ENCODE measurements at regions not wholly inside any gene's neighbourhood (a gene's known extent, or its start where the extent isn't known, plus 50 kb on each side); places are given as distances from the start of the nearest gene placed in this dataset.

DNA sequence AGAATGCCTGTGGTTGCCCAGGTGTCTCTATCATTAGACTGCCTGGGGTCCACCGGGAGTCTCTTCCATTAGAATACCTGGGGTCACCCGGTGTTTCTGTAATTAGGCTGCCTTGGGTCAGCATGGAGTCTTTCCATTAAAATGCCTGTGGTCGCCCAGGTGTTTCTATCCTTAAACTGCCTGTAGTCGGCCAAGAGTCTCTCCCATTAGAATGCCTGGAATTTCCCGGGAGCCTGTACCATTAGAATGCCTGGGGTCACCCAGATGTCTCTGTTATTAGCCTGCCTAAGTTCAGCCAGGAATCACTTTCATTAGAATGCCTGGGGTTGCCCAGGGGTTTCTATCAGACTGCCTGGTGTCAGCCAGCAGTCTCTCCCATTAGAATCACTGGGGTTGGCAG, 1492.8 kb downstream of the UQCRFS1 start:
- TF ChIP-seq CEBPB (IDR thresholded peaks at IDR 0.05) = peak; percentile 31; the same call in 1 of the 2 replicates
- no peak for TF ChIP-seq ZBTB7A (IDR thresholded peaks at IDR 0.05; ENCODE audit: low read depth)
- peak; percentile 95 for TF ChIP-seq TEAD4 (IDR thresholded peaks at IDR 0.05)
- TF ChIP-seq TCF12 (IDR thresholded peaks at IDR 0.05; ENCODE audit: low read depth) = peak; percentile 99
- no peak for TF ChIP-seq TAF1 (IDR thresholded peaks at IDR 0.05; ENCODE audit: low read depth)
- TF ChIP-seq EP300 (IDR thresholded peaks at IDR 0.05; ENCODE audit: borderline replicate concordance) = peak; percentile 93
- TF ChIP-seq FOXM1 (IDR thresholded peaks at IDR 0.05; ENCODE audit: borderline replicate concordance, low read depth) = peak; percentile 93
- peak; percentile 1; the same call in 1 of the 2 replicates for TF ChIP-seq RAD21 (IDR thresholded peaks at IDR 0.05; ENCODE audit: low read depth)
- TF ChIP-seq NFIC (IDR thresholded peaks at IDR 0.05) = peak; percentile 86

DNA sequence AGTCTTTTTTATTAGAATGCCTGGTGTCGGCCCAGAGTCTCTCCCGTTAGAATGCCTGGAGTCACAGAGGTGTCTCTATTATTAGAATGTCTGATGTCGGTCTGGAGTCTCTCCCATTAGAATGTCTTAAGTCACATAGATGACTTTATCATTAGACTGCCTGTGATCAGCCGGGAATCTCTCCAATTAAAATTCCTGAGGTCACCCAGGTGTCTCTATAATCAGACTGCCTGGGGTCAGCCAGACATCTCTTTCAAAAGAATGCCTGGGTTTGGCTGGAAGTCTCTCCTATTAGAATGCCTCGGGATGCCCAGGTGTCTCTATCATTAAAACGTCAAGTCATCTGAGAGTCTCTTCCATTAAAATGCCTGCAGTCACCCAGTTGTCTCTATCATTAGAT, 1493.9 kb downstream of the UQCRFS1 start:
- TF ChIP-seq EP300 (IDR thresholded peaks at IDR 0.05; ENCODE audit: borderline replicate concordance) (peak; percentile 59; the same call in 1 of the 2 replicates), TEAD4 (IDR thresholded peaks at IDR 0.05) (peak; percentile 44), TCF12 (IDR thresholded peaks at IDR 0.05; ENCODE audit: low read depth) (peak; percentile 76), NFIC (IDR thresholded peaks at IDR 0.05) (no peak), TAF1 (IDR thresholded peaks at IDR 0.05; ENCODE audit: low read depth) (no peak)

DNA sequence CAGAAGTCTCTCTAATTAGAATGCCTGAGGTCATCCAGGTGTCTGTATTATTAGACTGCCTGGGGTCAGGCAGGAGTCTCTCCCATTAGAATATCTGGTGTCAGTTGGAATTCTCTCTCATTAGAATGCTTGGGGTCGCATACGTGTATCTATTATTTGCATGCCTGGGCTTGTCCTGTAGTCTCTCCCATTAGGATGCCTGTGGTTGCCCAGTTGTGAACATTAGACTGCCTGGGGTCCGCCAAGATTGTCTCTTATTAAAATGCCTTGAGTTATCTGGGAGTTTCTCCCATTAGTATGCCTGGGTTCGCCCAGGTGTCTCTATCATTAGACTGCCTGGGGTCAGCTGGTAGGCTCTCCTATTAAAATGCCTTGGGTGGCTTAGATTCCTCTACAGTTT, 1494.7 kb downstream of the UQCRFS1 start:
- TF ChIP-seq TAF1 (IDR thresholded peaks at IDR 0.05; ENCODE audit: low read depth) = no peak
- TF ChIP-seq, protein P1, sequence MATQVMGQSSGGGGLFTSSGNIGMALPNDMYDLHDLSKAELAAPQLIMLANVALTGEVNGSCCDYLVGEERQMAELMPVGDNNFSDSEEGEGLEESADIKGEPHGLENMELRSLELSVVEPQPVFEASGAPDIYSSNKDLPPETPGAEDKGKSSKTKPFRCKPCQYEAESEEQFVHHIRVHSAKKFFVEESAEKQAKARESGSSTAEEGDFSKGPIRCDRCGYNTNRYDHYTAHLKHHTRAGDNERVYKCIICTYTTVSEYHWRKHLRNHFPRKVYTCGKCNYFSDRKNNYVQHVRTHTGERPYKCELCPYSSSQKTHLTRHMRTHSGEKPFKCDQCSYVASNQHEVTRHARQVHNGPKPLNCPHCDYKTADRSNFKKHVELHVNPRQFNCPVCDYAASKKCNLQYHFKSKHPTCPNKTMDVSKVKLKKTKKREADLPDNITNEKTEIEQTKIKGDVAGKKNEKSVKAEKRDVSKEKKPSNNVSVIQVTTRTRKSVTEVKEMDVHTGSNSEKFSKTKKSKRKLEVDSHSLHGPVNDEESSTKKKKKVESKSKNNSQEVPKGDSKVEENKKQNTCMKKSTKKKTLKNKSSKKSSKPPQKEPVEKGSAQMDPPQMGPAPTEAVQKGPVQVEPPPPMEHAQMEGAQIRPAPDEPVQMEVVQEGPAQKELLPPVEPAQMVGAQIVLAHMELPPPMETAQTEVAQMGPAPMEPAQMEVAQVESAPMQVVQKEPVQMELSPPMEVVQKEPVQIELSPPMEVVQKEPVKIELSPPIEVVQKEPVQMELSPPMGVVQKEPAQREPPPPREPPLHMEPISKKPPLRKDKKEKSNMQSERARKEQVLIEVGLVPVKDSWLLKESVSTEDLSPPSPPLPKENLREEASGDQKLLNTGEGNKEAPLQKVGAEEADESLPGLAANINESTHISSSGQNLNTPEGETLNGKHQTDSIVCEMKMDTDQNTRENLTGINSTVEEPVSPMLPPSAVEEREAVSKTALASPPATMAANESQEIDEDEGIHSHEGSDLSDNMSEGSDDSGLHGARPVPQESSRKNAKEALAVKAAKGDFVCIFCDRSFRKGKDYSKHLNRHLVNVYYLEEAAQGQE (IDR thresholded peaks at IDR 0.05; ENCODE audit: low read depth) = no peak
- peak; percentile 7; the same call in 1 of the 2 replicates for TF ChIP-seq TCF12 (IDR thresholded peaks at IDR 0.05; ENCODE audit: low read depth)
- TF ChIP-seq TEAD4 (IDR thresholded peaks at IDR 0.05) = no peak; the same call in 1 of the 2 replicates
- no peak for TF ChIP-seq NFIC (IDR thresholded peaks at IDR 0.05)

DNA sequence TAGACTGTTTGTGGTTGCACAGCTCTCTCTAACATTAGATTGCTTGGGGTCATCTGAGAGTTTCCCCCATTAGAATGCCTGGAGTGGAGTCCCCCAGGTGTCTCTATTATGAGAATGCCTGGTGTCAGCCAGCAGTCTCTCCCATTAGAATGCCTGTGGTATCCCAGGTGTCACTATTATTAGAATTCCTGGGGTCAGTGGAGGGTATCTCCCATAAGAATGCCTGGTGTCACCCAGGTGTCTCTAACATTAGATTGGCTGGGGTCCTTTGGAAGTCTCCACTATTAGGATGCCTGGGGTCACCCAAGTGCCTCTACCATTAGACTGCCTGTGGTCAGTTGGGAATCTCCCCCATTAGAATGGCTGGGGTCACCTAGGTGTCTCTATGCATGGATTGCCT, 1495.1 kb downstream of the UQCRFS1 start:
- TF ChIP-seq TAF1 (IDR thresholded peaks at IDR 0.05; ENCODE audit: low read depth) (no peak), TCF12 (IDR thresholded peaks at IDR 0.05; ENCODE audit: low read depth) (peak; percentile 78), TEAD4 (IDR thresholded peaks at IDR 0.05) (peak; percentile 34; the same call in 1 of the 2 replicates), CEBPB (IDR thresholded peaks at IDR 0.05) (no peak), EP300 (IDR thresholded peaks at IDR 0.05; ENCODE audit: borderline replicate concordance) (0 out of 2 replicates have a peak, but pooled peaks have one; percentile 50)
- TF ChIP-seq, protein P2, sequence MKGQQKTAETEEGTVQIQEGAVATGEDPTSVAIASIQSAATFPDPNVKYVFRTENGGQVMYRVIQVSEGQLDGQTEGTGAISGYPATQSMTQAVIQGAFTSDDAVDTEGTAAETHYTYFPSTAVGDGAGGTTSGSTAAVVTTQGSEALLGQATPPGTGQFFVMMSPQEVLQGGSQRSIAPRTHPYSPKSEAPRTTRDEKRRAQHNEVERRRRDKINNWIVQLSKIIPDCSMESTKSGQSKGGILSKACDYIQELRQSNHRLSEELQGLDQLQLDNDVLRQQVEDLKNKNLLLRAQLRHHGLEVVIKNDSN (IDR thresholded peaks at IDR 0.05) = no peak

DNA sequence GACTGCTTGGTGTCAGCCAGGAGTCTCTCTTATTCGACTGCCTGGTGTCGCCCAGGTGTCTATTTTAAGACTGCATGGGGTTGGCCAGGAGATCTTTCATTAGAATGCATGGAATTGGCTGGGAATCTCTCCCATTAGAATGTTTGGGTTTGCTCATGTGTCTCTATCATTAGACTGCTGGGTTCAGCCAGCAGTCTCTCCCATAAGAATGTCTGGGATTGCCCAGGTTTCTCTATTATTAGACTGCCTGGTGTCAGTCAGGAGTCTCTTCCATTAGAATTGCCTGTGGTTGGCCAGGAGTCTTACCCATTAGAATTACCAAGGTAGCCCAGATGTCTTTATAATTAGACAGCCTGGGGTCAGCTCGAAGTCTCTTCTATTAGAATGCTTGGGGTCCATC, 1496.0 kb downstream of the UQCRFS1 start:
- TF ChIP-seq, protein P3, sequence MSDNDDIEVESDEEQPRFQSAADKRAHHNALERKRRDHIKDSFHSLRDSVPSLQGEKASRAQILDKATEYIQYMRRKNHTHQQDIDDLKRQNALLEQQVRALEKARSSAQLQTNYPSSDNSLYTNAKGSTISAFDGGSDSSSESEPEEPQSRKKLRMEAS (IDR thresholded peaks at IDR 0.05) = no peak
- TF ChIP-seq EP300 (IDR thresholded peaks at IDR 0.05; ENCODE audit: borderline replicate concordance) (no peak), FOXM1 (IDR thresholded peaks at IDR 0.05; ENCODE audit: borderline replicate concordance, low read depth) (no peak), RAD21 (IDR thresholded peaks at IDR 0.05; ENCODE audit: low read depth) (no peak), CREB1 (IDR thresholded peaks at IDR 0.05; ENCODE audit: low read depth) (no peak), TAF1 (IDR thresholded peaks at IDR 0.05; ENCODE audit: low read depth) (no peak), TCF12 (IDR thresholded peaks at IDR 0.05; ENCODE audit: low read depth) (no peak), EGR1 (IDR thresholded peaks at IDR 0.05) (no peak), ZBTB7A (IDR thresholded peaks at IDR 0.05; ENCODE audit: low read depth) (no peak), CEBPB (IDR thresholded peaks at IDR 0.05) (no peak), TEAD4 (IDR thresholded peaks at IDR 0.05) (no peak)
- TF ChIP-seq, protein P2 (IDR thresholded peaks at IDR 0.05) = no peak
- TF ChIP-seq, protein P1 (IDR thresholded peaks at IDR 0.05; ENCODE audit: low read depth) = no peak

DNA sequence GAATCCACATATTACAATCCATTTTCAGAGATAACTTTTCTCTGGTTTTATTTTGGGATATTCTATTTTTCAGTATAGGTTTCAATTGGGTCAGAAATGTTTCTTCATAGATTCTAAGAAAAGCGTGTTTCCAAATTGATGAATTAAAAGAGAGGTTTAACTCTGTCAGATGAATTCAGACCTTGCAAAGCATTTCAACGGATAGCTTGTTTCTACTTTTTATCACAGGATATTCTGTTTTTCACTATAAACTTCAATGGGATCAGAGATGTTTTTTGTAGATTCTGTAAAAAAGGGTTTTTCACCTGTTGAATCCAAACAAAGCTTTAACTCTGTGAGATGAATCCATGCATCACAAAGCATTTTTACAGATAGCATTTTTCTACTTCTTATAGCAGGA, 1498.1 kb downstream of the UQCRFS1 start:
- TF ChIP-seq TEAD4 (IDR thresholded peaks at IDR 0.05) (no peak), TAF1 (IDR thresholded peaks at IDR 0.05; ENCODE audit: low read depth) (no peak), TCF12 (IDR thresholded peaks at IDR 0.05; ENCODE audit: low read depth) (no peak), YY1 (IDR thresholded peaks at IDR 0.05; ENCODE audit: low read depth) (no peak), CEBPB (IDR thresholded peaks at IDR 0.05) (no peak), FOXM1 (IDR thresholded peaks at IDR 0.05; ENCODE audit: borderline replicate concordance, low read depth) (no peak), NFIC (IDR thresholded peaks at IDR 0.05) (no peak), EGR1 (IDR thresholded peaks at IDR 0.05) (no peak), EP300 (IDR thresholded peaks at IDR 0.05; ENCODE audit: borderline replicate concordance) (no peak), RAD21 (IDR thresholded peaks at IDR 0.05; ENCODE audit: low read depth) (no peak)
- TF ChIP-seq, protein P3 (IDR thresholded peaks at IDR 0.05) = no peak
- TF ChIP-seq, protein P2 (IDR thresholded peaks at IDR 0.05) = no peak
- TF ChIP-seq, protein P1 (IDR thresholded peaks at IDR 0.05; ENCODE audit: low read depth) = no peak

Data from Ishikawa (cell line).